ENCODE measurements at regions not wholly inside any gene's neighbourhood (a gene's known extent, or its start where the extent isn't known, plus 50 kb on each side); places are given as distances from the start of the nearest gene placed in this dataset.
"Not testable (repeated sequence)": the region's sequence is repeated elsewhere in the genome, so short reads cannot be mapped to it uniquely, and the experiment has no call there.

DNA sequence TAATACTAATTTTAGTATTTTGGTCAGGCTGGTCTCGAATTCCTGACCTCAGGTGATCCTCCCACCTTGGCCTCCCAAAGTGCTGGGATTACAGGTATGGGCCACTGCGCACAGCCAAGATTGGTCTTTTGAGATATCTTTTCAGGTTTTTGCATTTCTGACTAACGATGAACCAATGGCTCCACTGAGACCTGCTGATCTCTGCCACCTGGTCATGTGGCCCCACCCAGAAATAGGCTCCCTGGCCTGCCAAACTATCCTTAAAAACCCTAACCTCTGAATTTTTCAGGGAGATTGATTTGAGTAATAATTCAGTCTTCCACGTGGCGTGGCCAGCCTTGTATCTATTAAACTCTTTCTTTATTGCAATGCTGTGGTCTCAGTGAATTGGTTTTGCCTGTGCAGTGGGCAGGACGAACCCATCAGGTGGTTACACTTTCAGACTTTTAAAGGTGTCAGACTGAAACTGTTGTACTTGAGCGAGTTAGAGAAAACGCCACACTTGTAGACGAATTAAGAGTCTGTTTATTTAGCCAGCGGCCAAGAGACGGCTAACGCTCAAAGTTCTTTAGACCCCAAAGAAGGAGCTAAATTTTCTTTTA, 85.8 kb upstream of the MSH6 start:
- DNase-seq (ENCODE audit: insufficient read length, low spot score): no peak
- TF ChIP-seq, protein P1, sequence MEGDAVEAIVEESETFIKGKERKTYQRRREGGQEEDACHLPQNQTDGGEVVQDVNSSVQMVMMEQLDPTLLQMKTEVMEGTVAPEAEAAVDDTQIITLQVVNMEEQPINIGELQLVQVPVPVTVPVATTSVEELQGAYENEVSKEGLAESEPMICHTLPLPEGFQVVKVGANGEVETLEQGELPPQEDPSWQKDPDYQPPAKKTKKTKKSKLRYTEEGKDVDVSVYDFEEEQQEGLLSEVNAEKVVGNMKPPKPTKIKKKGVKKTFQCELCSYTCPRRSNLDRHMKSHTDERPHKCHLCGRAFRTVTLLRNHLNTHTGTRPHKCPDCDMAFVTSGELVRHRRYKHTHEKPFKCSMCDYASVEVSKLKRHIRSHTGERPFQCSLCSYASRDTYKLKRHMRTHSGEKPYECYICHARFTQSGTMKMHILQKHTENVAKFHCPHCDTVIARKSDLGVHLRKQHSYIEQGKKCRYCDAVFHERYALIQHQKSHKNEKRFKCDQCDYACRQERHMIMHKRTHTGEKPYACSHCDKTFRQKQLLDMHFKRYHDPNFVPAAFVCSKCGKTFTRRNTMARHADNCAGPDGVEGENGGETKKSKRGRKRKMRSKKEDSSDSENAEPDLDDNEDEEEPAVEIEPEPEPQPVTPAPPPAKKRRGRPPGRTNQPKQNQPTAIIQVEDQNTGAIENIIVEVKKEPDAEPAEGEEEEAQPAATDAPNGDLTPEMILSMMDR (IDR thresholded peaks at IDR 0.05; ENCODE audit: insufficient read depth, missing control alignments): no peak
- no peak for FAIRE-seq

- TF ChIP-seq, protein P1 (IDR thresholded peaks at IDR 0.05; ENCODE audit: insufficient read depth, missing control alignments): no peak
- FAIRE-seq: no peak
These were observed 86.5 kb upstream of the MSH6 start for GRCh38 chr2:47696478-47696831.

GRCh38 chr2:47695800-47696477, 87.0 kb upstream of the MSH6 start:
- TF ChIP-seq, protein P1 (IDR thresholded peaks at IDR 0.05; ENCODE audit: insufficient read depth, missing control alignments): no peak
- FAIRE-seq: no peak
- no peak for DNase-seq (ENCODE audit: insufficient read length, low spot score)

More at GRCh38 chr2:47696478-47696831, 86.5 kb upstream of the MSH6 start:
- DNase-seq (ENCODE audit: insufficient read length, low spot score): no peak

DNA sequence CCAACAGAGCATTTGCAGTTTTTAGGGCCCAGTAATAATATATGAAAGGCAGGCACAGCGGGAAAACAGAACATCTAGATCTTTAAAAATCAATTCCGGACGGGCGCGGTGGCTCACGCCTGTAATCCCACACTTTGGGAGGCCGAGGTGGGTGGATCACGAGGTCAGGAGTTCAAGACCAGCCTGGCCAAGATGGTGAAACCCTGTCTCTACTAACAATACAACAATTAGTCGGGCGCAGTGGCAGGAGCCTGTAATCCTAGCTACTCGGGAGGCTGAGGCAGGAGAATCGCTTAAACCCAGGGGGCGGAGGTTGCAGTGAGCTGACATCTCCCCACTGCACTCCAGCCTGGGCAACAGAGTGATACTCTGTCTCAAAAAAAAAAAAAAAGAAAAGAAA, 88.5 kb upstream of the MSH6 start:
- DNase-seq (ENCODE audit: insufficient read length, low spot score); FAIRE-seq: not testable (repeated sequence)

DNA sequence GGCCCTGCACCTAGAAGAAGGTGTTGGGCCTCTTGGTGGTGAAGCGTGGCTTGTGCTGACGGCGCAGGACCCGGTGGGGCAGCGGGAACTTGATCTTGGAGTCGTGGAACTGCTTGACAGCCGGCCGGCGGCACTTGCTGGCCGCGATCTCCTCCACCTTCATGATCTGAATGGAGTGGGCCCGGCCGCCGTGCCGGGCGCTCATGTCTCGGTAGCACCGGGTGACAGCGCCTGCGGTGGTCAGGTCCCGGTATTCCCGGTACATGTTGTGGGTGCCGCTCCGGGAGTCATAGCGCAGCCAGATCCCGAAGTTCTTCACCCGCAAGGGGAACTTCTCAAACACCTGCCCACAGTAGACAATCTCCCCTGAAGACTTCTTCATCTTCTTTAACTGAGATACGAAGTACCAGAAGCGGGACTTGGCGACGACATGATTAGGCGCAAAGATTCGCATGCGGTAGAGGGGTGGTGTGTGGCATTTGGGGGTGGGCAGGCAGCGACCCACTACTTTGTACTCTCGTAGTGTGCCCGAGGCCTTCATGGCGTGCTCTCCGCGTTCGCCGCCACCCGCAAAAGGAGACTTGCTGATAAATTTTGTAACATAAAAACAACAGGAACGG, 92.1 kb upstream of the MSH6 start:
- DNase-seq (ENCODE audit: insufficient read length, low spot score); FAIRE-seq: not testable (repeated sequence)

- TF ChIP-seq, protein P1 (IDR thresholded peaks at IDR 0.05; ENCODE audit: insufficient read depth, missing control alignments): no peak
- no peak for DNase-seq (ENCODE audit: insufficient read length, low spot score)
- no peak for FAIRE-seq
These were observed 92.8 kb upstream of the MSH6 start for GRCh38 chr2:47690132-47690531.

GRCh38 chr2:47689118-47689517, 93.8 kb upstream of the MSH6 start:
- not testable (repeated sequence) for FAIRE-seq; DNase-seq (ENCODE audit: insufficient read length, low spot score)

- no peak for DNase-seq (ENCODE audit: insufficient read length, low spot score)
- TF ChIP-seq, protein P1 (IDR thresholded peaks at IDR 0.05; ENCODE audit: insufficient read depth, missing control alignments): no peak
- FAIRE-seq: no peak
These were observed 94.4 kb upstream of the MSH6 start for GRCh38 chr2:47688561-47688960.

All from D721Med (cell line).